Hepatocyte (in vitro differentiated cells): ENCODE measurements at regions not wholly inside any gene's neighbourhood (a gene's known extent, or its start where the extent isn't known, plus 50 kb on each side); places are given as distances from the start of the nearest gene placed in this dataset.

Experiments
- DNase-seq: peaks from one replicate; pipeline ENCODE4 v3.0.0-alpha.2; 2016; ENCODE audit warnings: low spot score
- H2AFZ ChIP-seq: fragments of 200-600 bp; sonication (generic); 2 replicates; pipeline ENCODE4 v1.6.0; 2016; ENCODE audit warnings: antibody characterized with exemption, mild to moderate bottlenecking
- H3K27ac ChIP-seq: fragments of 200-600 bp; sonication (generic); 2 replicates; pipeline ENCODE4 v1.5.1; 2016; ENCODE audit warnings: mild to moderate bottlenecking
- H3K27me3 ChIP-seq: fragments of 200-600 bp; sonication (generic); 2 replicates; pipeline ENCODE4 v1.6.1; 2016
- H3K36me3 ChIP-seq: fragments of 200-600 bp; sonication (generic); replicated peaks from 2 replicates; pipeline ENCODE4 v1.5.1; 2016; ENCODE audit warnings: low read depth; ENCODE audit not compliant: insufficient read depth
- H3K4me1 ChIP-seq: fragments of 200-600 bp; sonication (generic); 2 replicates; pipeline ENCODE4 v1.5.1; 2016; ENCODE audit warnings: mild to moderate bottlenecking, moderate library complexity; ENCODE audit not compliant: insufficient read depth
- H3K4me2 ChIP-seq: fragments of 200-600 bp; sonication (generic); 2 replicates; pipeline ENCODE4 v1.6.0; 2016
- H3K4me3 ChIP-seq: fragments of 200-600 bp; sonication (generic); 2 replicates; pipeline ENCODE4 v1.5.1; 2016; ENCODE audit warnings: mild to moderate bottlenecking
- H3K79me2 ChIP-seq: fragments of 200-600 bp; sonication (generic); 2 replicates; pipeline ENCODE4 v1.6.0; 2017; ENCODE audit warnings: mild to moderate bottlenecking
- H3K9me2 ChIP-seq: fragments of 200-600 bp; sonication (generic); replicated peaks from 2 replicates; pipeline ENCODE4 v1.6.0; 2017; ENCODE audit warnings: mild to moderate bottlenecking; ENCODE audit not compliant: insufficient read depth
- H3K9me3 ChIP-seq: fragments of 200-600 bp; sonication (generic); 2 replicates; pipeline ENCODE4 v1.5.1; 2016; ENCODE audit warnings: low read depth, mild to moderate bottlenecking
- H4K20me1 ChIP-seq: fragments of 200-600 bp; sonication (generic); 2 replicates; pipeline ENCODE4 v1.6.0; 2016; ENCODE audit warnings: mild to moderate bottlenecking; ENCODE audit not compliant: insufficient read depth, poor library complexity, severe bottlenecking
- CTCF ChIP-seq: fragments of 200-600 bp; sonication (generic); IDR thresholded peaks from 2 replicates; pipeline ENCODE4 v1.5.1; 2016; ENCODE audit warnings: antibody characterized with exemption, mild to moderate bottlenecking; ENCODE audit not compliant: poor library complexity
- EZH2 ChIP-seq: fragments of 200-600 bp; sonication (generic); IDR thresholded peaks from 2 replicates; pipeline ENCODE4 v1.6.1; 2016; ENCODE audit warnings: antibody characterized with exemption, mild to moderate bottlenecking, borderline replicate concordance
- EZH2phosphoT487 ChIP-seq: fragments of 200-600 bp; sonication (generic); IDR thresholded peaks from one replicate; pipeline ENCODE4 v1.6.1; 2018; ENCODE audit warnings: antibody characterized with exemption, mild to moderate bottlenecking, low read depth, moderate library complexity; ENCODE audit not compliant: unreplicated experiment, severe bottlenecking
- WGBS: methylation state at CpG from one replicate; pipeline ENCODE4 v1.1.6; 2016; ENCODE audit warnings: low lambda C conversion rate; ENCODE audit errors: missing lambda C conversion rate; 5-methylcytosine and 5-hydroxymethylcytosine counted together

DNA sequence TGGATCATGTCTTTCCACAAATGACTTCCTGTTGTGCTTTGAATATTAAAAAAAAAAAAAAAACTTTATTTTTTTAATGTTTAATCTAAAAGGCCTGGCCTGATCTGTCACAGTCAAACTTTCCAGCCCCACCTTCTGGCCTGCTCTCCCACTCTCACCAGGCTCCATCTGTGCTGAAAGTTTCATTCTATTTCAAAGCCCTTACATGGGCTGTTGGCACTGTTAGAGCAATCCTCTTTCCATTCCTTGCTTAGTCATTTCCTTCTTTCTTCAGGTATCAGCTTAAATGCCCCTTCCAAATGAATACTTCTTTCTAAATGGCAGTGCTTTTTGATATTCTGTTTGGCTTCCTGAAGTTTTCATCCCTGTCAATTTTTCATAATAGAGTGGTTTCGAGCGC lies 1104.8 kb upstream of the C9orf72 start:
- Histone ChIP-seq H2AFZ (no peak overlapping the region), H3K4me1 (no peaks in the 10 kb centered on the region), H3K4me3 (no peak overlapping the region), H3K79me2 (no peaks in the 10 kb centered on the region), H3K4me2 (no peak overlapping the region), H3K36me3 (no peaks in the 10 kb centered on the region), H3K9me3 (no peaks in the 10 kb centered on the region), H4K20me1 (no peaks in the 10 kb centered on the region), H3K27me3 (no peaks in the 10 kb centered on the region), H3K27ac (no peak overlapping the region), H3K9me2 (no peaks in the 10 kb centered on the region)
- 92% methylated on average over 2 of the region's 2 CpGs for WGBS
- TF ChIP-seq EZH2phosphoT487, result no peak
- no peak for TF ChIP-seq CTCF
- TF ChIP-seq EZH2, result no peak
- DNase-seq, result no peak

GRCh38 chr9:28688172-28688571 lies 1114.9 kb upstream of the C9orf72 start:
- Histone ChIP-seq H3K4me3 (no peak overlapping the region), H4K20me1 (no peaks in the 10 kb centered on the region), H3K27me3 (no peaks in the 10 kb centered on the region), H3K9me2 (no peaks in the 10 kb centered on the region), H3K36me3 (no peaks in the 10 kb centered on the region), H3K4me1 (peaks cover 7% of the 10 kb centered on the region), H3K79me2 (no peaks in the 10 kb centered on the region), H2AFZ (no peak overlapping the region), H3K4me2 (peak overlapping the region; percentile 10), H3K9me3 (no peaks in the 10 kb centered on the region), H3K27ac (no peak overlapping the region)
- 8% methylated on average over 1 of the region's 1 CpG for WGBS
- no peak for DNase-seq
- TF ChIP-seq EZH2phosphoT487, result no peak

DNA sequence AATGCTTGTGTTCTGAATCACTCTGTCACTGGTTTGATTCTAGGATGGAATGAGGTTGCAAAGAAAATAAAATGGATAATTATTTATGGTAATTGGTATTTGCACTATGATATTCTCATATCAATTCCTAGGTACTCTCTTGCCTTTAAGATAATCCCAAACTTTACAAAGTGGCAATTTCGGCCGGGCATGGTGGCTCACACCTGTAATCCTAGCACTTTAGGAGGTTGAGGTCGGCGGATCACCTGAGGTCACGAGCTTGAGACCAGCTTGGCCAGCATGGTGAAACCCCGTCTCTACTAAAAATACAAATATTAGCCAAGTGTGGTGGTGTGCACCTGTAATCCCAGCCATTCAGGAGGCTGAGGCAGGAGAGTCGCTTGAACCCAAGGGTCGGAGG lies 1118.7 kb upstream of the C9orf72 start:
- no peak for TF ChIP-seq CTCF
- TF ChIP-seq EZH2phosphoT487, result no peak
- no peak for TF ChIP-seq EZH2
- H3K9me3 ChIP-seq, result no peaks in the 10 kb centered on the region
- peaks cover 7% of the 10 kb centered on the region for H3K4me1 ChIP-seq
- H3K27ac ChIP-seq, result no peak overlapping the region
- no peak overlapping the region for H3K4me3 ChIP-seq
- H3K36me3 ChIP-seq, result no peaks in the 10 kb centered on the region
- no peak overlapping the region for H3K4me2 ChIP-seq
- 91% methylated on average over 8 of the region's 8 CpGs for WGBS
- no peaks in the 10 kb centered on the region for H4K20me1 ChIP-seq
- H2AFZ ChIP-seq, result no peak overlapping the region
- no peak for DNase-seq
- H3K79me2 ChIP-seq, result no peaks in the 10 kb centered on the region
- H3K27me3 ChIP-seq, result no peaks in the 10 kb centered on the region
- H3K9me2 ChIP-seq, result no peaks in the 10 kb centered on the region

- Histone ChIP-seq H3K9me2 (no peaks in the 10 kb centered on the region), H3K27ac (no peak overlapping the region), H3K36me3 (no peaks in the 10 kb centered on the region), H3K9me3 (no peaks in the 10 kb centered on the region), H3K27me3 (no peaks in the 10 kb centered on the region), H3K79me2 (no peaks in the 10 kb centered on the region), H3K4me1 (no peaks in the 10 kb centered on the region), H4K20me1 (no peaks in the 10 kb centered on the region), H3K4me3 (no peak overlapping the region), H3K4me2 (no peak overlapping the region), H2AFZ (no peak overlapping the region)
- 68% methylated on average over 2 of the region's 2 CpGs for WGBS
- DNase-seq, result no peak
- TF ChIP-seq EZH2phosphoT487, result no peak
- no peak for TF ChIP-seq CTCF
- TF ChIP-seq EZH2, result no peak
Observed at GRCh38 chr9:28696960-28697359, 1123.7 kb upstream of the C9orf72 start.
